ENCODE measurements at regions not wholly inside any gene's neighbourhood (a gene's known extent, or its start where the extent isn't known, plus 50 kb on each side); places are given as distances from the start of the nearest gene placed in this dataset.

DNA sequence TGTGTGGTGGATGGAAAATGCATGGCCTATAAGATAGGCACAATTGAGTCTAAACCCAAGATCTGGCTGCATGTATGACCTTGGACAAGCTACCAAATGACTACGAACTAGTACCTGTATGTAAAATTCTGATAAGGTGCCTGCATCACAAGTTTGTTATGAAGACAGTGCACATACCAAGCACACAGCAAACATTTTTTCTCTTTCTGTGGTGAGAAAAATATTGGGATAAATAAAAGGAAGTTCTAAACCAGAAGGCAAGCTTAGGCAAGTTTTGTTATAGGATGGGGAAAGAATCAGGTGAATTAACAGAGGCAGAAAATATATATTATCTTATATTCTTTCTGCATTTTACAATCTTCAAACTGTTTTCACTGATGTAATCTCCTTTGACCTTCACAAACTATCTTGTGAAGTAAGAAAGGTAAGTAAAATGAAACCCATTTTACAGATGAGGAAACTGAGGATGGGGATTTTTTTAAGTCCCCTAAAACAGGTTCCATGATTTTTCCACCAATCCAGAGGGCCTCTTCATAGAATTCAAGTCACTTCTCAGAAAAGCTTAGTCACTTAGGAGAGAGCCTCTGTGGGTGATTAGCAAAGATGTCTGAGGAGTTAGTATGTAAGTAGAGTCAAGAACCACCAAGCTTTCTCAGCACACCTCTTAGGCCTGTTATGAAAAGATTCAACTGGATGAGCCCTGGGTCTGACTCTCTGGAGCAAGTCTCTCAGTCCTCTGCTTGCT is 132.0 kb upstream of the RAP1B start:
- TF ChIP-seq POLR2A (IDR thresholded peaks at IDR 0.05; ENCODE audit: low read length) (no peak), GATA1 (IDR thresholded peaks at IDR 0.05; ENCODE audit: low read depth, low read length) (no peak)

Data from erythroblast (primary cell).